ENCODE measurements at regions not wholly inside any gene's neighbourhood (a gene's known extent, or its start where the extent isn't known, plus 50 kb on each side); places are given as distances from the start of the nearest gene placed in this dataset.
"Not testable (repeated sequence)": the region's sequence is repeated elsewhere in the genome, so short reads cannot be mapped to it uniquely, and the experiment has no call there.

DNA sequence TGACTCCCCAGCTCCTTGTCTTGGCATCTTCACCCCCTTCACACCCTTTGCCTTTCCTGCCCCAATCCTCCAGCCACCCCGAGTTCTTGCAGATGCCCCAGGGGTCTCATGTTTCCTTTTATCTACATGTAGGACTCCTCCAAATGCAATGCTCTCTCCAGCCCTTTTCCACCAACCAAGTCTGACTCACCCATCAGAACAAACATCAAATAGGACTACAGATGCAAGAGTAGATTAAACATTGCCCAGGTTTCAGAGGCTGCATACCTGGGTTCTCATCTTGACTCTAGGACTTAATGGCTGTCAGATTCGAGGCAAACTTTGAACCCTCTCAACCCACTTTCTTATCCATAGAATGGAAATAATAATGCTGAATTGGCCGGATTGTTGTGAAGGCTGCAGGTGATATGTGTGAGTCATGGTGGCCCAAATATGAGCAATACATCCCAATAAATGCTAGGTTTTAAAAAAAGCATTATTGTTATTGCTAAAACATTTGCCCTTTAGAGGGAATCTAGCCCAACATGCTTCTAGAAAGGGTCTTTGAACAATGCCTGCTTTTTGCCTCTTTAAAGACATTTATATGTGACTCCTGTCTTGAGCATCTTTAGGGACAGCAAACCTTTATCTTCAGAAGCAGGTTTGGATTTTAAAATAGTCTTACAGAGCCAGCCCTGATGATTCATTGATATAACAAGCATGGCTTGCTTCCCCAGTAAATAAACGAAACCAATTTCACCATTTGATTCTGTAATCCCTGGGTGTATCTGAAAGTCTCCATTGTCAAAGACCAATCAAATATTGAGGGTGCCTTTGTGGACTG, 310.1 kb downstream of the FOXL1 start:
- no peaks in the 10 kb centered on the region for H3K79me2 ChIP-seq (ENCODE audit: low read length)
- no peak overlapping the region for H3K4me2 ChIP-seq (ENCODE audit: low read length)
- H3K9ac ChIP-seq (ENCODE audit: low read length) = no peak overlapping the region
- no peak overlapping the region for H3K4me3 ChIP-seq (ENCODE audit: low read length)
- H3K9me3 ChIP-seq (ENCODE audit: insufficient read depth, low read length) = no peaks in the 10 kb centered on the region
- peaks cover 12% of the 10 kb centered on the region for H3K27me3 ChIP-seq (ENCODE audit: low read depth, low read length)
- H2AFZ ChIP-seq (ENCODE audit: low read depth, low read length) = no peak overlapping the region
- no peak overlapping the region for H3K27ac ChIP-seq (ENCODE audit: low read length)
- H4K20me1 ChIP-seq (ENCODE audit: insufficient read depth, low read length) = no peaks in the 10 kb centered on the region
- no peak for TF ChIP-seq EZH2phosphoT487 (IDR thresholded peaks at IDR 0.05; ENCODE audit: low read depth)
- TF ChIP-seq, protein P1, sequence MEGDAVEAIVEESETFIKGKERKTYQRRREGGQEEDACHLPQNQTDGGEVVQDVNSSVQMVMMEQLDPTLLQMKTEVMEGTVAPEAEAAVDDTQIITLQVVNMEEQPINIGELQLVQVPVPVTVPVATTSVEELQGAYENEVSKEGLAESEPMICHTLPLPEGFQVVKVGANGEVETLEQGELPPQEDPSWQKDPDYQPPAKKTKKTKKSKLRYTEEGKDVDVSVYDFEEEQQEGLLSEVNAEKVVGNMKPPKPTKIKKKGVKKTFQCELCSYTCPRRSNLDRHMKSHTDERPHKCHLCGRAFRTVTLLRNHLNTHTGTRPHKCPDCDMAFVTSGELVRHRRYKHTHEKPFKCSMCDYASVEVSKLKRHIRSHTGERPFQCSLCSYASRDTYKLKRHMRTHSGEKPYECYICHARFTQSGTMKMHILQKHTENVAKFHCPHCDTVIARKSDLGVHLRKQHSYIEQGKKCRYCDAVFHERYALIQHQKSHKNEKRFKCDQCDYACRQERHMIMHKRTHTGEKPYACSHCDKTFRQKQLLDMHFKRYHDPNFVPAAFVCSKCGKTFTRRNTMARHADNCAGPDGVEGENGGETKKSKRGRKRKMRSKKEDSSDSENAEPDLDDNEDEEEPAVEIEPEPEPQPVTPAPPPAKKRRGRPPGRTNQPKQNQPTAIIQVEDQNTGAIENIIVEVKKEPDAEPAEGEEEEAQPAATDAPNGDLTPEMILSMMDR (IDR thresholded peaks at IDR 0.05; ENCODE audit: low read depth, low read length) = no peak
- no peaks in the 10 kb centered on the region for H3K36me3 ChIP-seq (replicated peaks; ENCODE audit: low read depth, low read length)
- H3K4me1 ChIP-seq (ENCODE audit: low read length) = no peaks in the 10 kb centered on the region

DNA sequence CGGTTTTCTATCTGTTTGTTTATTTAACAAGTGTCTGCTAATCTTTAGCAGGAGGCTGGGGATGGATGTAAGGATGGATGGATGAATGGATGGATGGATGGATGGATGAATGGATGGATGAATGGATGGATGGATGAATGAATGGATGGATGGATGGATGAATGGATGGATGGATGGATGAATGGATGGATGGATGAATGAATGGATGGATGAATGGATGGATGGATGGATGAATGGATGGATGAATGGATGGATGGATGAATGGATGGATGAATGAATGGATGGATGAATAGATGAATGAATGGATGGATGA, 310.7 kb downstream of the FOXL1 start:
- H3K36me3 ChIP-seq (replicated peaks; ENCODE audit: low read depth, low read length); H3K4me3 ChIP-seq (ENCODE audit: low read length); H3K9me3 ChIP-seq (ENCODE audit: insufficient read depth, low read length); H4K20me1 ChIP-seq (ENCODE audit: insufficient read depth, low read length); H3K9ac ChIP-seq (ENCODE audit: low read length); H3K27ac ChIP-seq (ENCODE audit: low read length); H3K4me2 ChIP-seq (ENCODE audit: low read length); H3K4me1 ChIP-seq (ENCODE audit: low read length); H3K79me2 ChIP-seq (ENCODE audit: low read length); H2AFZ ChIP-seq (ENCODE audit: low read depth, low read length): not testable (repeated sequence)
- peaks cover 12% of the 10 kb centered on the region for H3K27me3 ChIP-seq (ENCODE audit: low read depth, low read length)

DNA sequence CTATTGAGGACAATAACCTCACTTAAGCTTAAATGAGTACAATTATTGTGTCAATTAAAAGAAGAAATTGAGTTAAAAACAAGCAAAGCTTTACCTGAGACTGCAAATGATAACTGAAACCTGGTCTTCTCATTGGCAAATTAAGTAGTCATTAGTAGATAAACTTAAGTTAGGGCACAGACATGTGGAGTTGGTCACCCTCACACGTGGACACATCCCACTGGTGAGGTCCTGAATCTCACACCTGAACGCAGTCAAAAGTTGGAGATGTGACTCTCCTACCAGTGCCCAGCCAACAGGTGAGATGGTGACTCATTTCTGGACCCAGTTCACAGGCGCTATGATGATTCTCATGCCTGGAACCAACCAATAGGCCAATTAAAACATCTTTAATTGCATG, 311.6 kb downstream of the FOXL1 start:
- H3K27ac ChIP-seq (ENCODE audit: low read length) = no peak overlapping the region
- no peaks in the 10 kb centered on the region for H3K9me3 ChIP-seq (ENCODE audit: insufficient read depth, low read length)
- no peak overlapping the region for H3K4me2 ChIP-seq (ENCODE audit: low read length)
- TF ChIP-seq, protein P1 (IDR thresholded peaks at IDR 0.05; ENCODE audit: low read depth, low read length) = no peak
- TF ChIP-seq EZH2phosphoT487 (IDR thresholded peaks at IDR 0.05; ENCODE audit: low read depth) = no peak
- H3K79me2 ChIP-seq (ENCODE audit: low read length) = no peaks in the 10 kb centered on the region
- no peak overlapping the region for H2AFZ ChIP-seq (ENCODE audit: low read depth, low read length)
- H4K20me1 ChIP-seq (ENCODE audit: insufficient read depth, low read length) = no peaks in the 10 kb centered on the region
- H3K4me1 ChIP-seq (ENCODE audit: low read length) = no peaks in the 10 kb centered on the region
- H3K36me3 ChIP-seq (replicated peaks; ENCODE audit: low read depth, low read length) = no peaks in the 10 kb centered on the region
- H3K4me3 ChIP-seq (ENCODE audit: low read length) = no peak overlapping the region
- no peak overlapping the region for H3K9ac ChIP-seq (ENCODE audit: low read length)
- H3K27me3 ChIP-seq (ENCODE audit: low read depth, low read length) = peaks cover 12% of the 10 kb centered on the region

DNA sequence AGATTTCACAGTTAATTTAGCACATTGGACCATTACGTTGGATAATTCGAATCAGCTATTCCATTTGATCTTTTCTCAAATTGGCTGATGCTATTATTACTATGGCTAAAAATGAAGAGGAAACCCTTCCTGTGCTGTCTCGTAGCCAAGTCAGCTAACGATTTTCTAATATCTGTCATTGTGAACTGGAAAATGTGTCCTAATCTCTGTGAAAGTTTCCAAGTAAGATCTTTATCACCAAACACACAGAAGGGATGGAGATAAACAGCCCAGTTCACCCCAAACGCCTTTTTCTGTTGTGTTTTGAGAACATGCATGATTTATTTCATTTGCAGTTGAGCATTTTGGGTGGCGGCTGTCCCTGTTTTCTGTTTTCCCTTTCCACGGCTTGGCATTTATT, 312.8 kb downstream of the FOXL1 start:
- Histone ChIP-seq H3K9ac (ENCODE audit: low read length) (no peak overlapping the region), H2AFZ (ENCODE audit: low read depth, low read length) (no peak overlapping the region), H3K79me2 (ENCODE audit: low read length) (no peaks in the 10 kb centered on the region), H3K9me3 (ENCODE audit: insufficient read depth, low read length) (no peaks in the 10 kb centered on the region), H3K4me1 (ENCODE audit: low read length) (no peaks in the 10 kb centered on the region), H3K4me2 (ENCODE audit: low read length) (no peak overlapping the region), H3K27me3 (ENCODE audit: low read depth, low read length) (peaks cover 12% of the 10 kb centered on the region), H3K27ac (ENCODE audit: low read length) (no peak overlapping the region), H3K4me3 (ENCODE audit: low read length) (no peak overlapping the region), H3K36me3 (replicated peaks; ENCODE audit: low read depth, low read length) (no peaks in the 10 kb centered on the region), H4K20me1 (ENCODE audit: insufficient read depth, low read length) (no peaks in the 10 kb centered on the region)
- TF ChIP-seq, protein P1 (IDR thresholded peaks at IDR 0.05; ENCODE audit: low read depth, low read length) = no peak
- TF ChIP-seq EZH2phosphoT487 (IDR thresholded peaks at IDR 0.05; ENCODE audit: low read depth) = no peak
